NCI-H526 (cell line): ENCODE measurements at regions not wholly inside any gene's neighbourhood (a gene's known extent, or its start where the extent isn't known, plus 50 kb on each side); places are given as distances from the start of the nearest gene placed in this dataset.
"Not testable (repeated sequence)": the region's sequence is repeated elsewhere in the genome, so short reads cannot be mapped to it uniquely, and the experiment has no call there.

Experiments
- DNase-seq, 2 experiments: peaks; one replicate each; lab custom pipeline; 2025; lab: John Stamatoyannopoulos, UW

GRCh38 chr19:30871979-30872378, 477.3 kb downstream of the TSHZ3 start:
- no peak for DNase-seq

GRCh38 chr19:30870876-30871275, 478.4 kb downstream of the TSHZ3 start:
- no peak for DNase-seq

GRCh38 chr19:30865511-30865910, 483.7 kb downstream of the TSHZ3 start:
- DNase-seq, result no peak

DNA sequence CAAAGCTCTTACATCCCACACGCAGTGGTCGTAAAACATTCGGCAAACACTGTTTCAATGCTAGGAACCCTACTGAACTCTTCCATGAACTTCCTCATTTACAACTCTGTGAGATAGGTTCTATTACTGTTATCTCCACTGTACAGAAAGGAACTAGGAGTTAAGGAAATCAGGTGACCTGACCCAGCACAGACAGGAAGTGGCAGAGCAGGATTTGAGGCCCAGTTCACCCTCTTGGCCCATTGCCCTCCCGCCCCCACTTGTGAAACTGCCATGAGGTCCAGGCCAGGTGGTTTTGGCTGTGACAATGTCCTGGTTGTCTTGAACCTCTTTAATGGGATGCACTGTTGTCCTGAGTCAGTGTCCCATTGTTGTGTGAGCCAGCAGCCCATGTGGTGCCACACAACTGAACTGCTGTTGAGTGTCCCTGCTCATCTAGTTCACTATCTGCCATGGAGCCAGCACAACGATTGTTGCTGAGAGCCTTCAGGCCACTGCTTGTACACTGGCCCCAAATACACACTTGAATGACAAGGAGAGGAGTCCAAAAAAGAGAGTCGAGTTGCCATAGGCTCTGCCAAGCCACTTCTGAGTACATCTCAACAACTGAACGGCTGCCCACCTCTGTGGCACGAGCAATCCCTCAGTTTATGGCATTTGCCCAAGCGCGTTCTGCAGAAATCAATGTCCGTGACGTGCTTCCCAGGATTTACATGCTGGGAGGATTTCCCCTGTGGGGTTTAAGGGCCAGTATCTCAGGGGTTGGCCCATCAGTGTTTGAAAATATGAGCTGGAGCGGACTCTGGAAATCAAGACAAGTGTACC, 484.6 kb downstream of the TSHZ3 start:
- no peak for DNase-seq

- no peak for DNase-seq
These were observed 486.4 kb downstream of the TSHZ3 start for GRCh38 chr19:30862876-30863275.

DNA sequence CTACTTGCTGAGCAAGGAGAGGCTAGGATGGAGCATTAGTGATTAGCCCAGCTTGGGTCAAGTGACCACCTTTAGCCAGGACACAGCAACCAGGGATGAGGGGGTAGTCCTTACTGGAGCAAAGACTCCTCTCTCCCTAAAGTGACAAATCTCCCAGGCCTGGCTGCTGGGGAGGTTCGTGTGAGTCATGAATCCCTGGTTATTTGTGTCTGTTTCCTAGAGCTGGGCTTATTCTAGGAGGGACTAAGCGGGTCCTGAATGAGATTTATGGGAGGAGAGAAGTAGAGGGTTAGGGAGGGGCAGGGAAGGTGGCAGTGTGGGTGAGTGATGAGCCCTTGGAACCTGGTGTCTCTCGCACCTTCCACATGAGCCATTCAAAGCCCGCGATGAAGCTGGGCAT, 487.3 kb downstream of the TSHZ3 start:
- DNase-seq, result no peak

DNA sequence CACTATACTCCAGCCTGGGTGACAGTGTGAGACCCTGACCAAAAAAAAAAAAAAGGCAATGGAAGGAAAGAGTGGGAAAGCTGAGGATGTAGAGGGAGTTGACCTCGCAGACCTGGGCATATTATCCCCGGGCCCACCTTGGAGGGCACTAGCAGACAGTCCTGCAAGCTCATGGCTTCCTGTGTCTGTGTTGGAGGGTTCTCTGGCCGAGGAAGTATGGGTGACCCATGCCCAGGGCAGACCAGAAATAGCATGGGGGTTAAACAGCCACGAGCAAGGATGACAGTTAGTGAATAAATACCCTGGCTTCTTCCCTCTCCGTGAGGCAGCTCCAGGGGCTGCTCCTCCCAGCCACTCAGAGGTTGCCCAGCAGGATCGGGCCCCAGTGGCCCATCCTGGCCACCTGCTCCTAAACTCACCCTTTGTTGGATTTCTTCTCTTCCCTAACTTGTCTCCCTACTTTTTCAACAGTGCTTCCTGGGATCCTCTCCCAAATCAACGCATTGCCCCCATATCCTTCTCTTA, 485.8 kb downstream of the ZNF536 start:
- no peak for DNase-seq

- no peak for DNase-seq
These were observed 485.2 kb downstream of the ZNF536 start for GRCh38 chr19:30857388-30857787.

GRCh38 chr19:30856786-30857185, 484.6 kb downstream of the ZNF536 start:
- no peak for DNase-seq

DNA sequence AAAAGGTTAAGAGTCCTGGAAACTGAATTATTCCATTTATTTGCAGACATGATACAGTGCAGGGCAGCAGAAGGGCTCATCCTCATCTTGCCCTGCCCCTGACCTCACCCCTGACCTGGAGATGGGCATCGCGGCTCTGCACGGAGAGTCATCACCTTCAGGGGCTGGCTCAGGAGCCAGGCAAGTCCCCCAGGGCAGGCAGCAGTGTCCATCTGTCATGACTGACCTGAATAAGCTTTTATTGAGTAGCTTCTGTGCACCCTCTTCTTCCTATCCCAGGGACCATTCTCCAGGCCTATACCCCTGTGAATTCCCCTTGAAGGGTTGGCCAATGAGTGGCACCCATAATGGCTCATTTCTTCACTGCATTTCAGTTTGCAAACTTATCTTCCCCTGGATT, 484.2 kb downstream of the ZNF536 start:
- no peak for DNase-seq

DNA sequence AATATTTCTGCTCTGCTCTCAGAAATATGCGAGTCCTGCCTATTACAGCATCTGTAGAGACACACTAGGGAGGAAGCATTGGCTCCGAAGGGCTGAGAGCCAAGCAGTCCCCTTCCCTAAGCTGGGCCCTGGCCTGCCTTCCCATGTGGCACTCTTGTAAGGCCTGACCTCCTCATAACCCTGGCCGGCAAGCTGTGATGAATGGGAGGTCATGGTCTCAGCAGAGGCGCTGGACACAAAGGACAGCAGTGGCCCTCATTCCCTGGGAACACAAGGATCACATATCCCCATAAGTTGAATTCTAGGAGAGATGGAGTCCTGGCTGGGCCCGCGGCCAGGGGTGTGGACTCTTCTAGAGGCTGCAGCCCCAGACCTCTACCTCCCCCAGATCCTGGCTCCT, 483.3 kb downstream of the ZNF536 start:
- DNase-seq, result no peak

GRCh38 chr19:30854661-30855060, 482.5 kb downstream of the ZNF536 start:
- DNase-seq, result no peak

- no peak for DNase-seq
These were observed 482.0 kb downstream of the ZNF536 start for GRCh38 chr19:30854207-30854606.

DNA sequence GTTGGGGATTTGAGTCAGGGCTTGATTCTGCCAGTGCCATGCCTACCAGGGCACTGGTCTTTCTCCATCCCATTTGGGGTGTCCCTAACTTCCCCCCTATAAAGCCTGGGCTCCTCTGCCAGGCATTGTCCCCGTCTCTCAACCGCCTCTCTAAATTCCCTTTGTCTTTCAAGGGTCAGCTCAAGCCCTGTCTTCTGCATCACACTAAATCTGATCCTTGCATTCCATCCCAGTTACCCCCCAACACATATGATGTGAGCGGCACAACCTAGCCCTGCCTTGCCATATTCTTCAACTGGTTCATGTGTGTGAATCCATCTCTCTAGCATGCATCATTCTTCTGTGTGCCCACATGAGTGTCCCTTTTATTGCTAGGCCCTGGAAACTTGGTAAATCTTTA, 480.9 kb downstream of the ZNF536 start:
- no peak for DNase-seq

GRCh38 chr19:30852168-30852567, 480.0 kb downstream of the ZNF536 start:
- no peak for DNase-seq

GRCh38 chr19:30851646-30852045, 479.5 kb downstream of the ZNF536 start:
- DNase-seq, result no peak

DNA sequence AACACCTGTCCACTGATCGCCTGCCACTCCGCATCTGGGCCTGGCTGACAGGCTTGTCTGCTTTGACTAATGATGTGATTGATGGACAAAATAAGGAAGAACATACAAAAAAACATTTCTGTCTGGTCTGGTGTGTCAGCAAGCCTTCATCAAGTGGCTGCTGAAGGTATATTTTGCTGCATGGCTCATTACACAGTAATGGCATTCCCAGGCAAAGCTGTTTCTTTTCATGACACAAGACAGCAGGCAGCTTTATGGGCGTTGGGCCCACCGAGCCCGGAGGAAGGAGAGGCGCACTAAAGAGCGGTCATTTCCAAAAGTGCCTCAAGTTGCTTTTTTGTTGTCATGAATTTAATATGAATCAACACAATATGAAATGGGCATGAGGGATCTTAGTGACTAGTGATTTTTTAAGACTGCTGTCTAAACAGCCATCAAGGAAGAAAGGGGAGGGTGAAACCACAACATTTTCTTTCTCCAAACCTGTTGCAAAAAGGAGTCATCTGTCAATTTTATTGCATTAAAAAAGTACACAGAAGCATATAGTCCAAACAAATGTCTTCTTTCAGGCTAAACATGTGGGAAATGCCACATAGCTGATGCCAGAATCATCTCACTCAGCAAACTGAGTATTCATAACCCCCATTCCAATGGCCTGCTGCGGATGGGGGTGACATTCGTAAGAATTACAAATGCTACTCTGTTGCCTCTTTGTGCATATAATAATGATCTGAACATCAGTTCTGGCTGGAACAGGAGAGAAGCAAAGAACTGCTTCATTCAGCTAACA, 476.6 kb downstream of the ZNF536 start:
- peak; percentile 19 to 46 for DNase-seq

DNA sequence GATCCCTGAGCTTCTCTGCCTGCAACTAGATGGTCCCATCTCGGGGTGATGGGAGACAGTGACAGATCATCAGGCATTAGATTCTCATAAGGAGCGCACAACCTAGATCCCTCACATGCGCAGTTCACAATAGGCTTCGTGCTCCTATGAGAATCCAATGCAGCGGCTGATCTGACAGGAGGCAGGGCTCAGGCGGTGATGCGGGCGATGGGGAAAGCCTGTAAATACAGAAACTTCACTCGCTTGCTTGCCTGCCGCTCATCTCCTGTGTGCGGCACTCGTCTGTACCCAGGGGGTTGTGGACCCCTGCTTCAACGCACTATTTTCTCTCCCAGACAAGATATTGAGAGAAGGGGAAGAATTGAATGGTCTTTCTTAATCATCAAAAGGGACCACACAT, 473.9 kb downstream of the ZNF536 start:
- no peak for DNase-seq

GRCh38 chr19:30842926-30843325, 470.7 kb downstream of the ZNF536 start:
- no peak for DNase-seq

GRCh38 chr19:30841934-30842333, 469.8 kb downstream of the ZNF536 start:
- DNase-seq, result no peak

- no peak for DNase-seq
These were observed 458.7 kb downstream of the ZNF536 start for GRCh38 chr19:30830875-30831274.

DNA sequence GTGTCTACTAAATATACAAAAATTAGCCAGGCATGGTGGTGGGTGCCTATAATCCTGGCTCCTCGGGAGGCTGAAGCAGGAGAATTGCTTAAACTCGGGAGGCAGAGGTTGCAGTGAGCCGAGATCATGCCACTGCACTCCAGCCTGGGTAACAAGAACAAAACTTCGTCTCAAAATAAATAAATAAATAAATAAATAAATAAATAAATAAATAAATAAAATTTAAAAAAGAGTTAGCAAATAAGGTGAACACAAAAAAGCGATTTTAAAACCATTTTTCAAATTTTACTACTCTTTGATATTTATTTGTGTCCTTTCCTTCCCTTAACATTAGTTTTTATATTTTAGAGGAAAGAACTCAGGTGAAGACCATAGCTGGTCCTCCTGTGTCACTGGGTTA, 453.3 kb downstream of the ZNF536 start:
- not testable (repeated sequence) for DNase-seq

- no peak for DNase-seq
These were observed 452.6 kb downstream of the ZNF536 start for GRCh38 chr19:30824809-30825208.
